ENCODE measurements at regions not wholly inside any gene's neighbourhood (a gene's known extent, or its start where the extent isn't known, plus 50 kb on each side); places are given as distances from the start of the nearest gene placed in this dataset.

DNA sequence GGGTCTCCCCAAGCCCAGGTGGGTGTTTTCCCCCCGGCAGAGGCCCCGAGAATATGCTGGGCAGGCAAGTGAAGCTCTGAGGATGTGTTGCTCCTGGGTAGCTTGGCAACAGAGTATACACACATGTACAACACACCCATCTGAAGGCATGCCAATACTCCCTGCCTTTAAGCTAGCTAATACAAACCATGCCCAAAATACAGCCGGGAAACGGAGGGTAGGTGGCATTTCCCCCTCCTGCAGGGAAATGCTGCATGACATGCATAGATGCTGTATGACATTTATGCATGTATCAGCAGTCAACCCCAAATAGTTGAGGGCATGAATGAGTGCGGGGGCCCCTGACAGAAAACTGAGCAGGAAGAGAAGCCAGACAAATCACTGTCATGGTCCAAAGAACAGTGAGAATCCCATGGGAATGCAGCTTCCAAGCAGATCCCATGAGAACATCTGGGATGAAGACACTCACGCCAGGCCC, 614.1 kb downstream of the EBF1 start:
- CTCF ChIA-PET (ENCODE audit: unreplicated experiment): no interaction called here
- BruUV-seq (replicated peaks): no TSS peak

DNA sequence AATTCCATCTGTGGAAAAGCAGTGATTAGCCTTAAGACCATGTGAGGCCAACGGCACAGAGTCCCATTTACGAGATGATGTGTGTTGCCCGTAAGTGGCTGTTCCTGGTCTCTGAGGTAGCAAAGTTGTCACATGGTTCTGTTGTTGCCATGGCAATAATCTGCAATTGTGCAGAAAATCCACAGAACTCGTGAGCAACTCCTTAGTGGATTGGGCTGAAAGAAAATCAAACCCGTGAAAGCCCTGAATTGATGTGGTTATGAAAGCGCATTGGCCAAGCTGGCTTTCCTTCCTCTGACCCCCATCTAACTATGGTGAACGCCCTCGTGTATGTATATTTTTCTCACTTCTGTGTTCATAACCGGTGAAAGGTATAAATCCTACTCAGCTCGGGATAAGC, 614.7 kb downstream of the EBF1 start:
- H2AFZ ChIP-seq (ENCODE audit: low read length): no peak overlapping the region

More for the DNA sequence above, 614.1 kb downstream of the EBF1 start:
- H3K4me3 ChIP-seq (ENCODE audit: low read depth, low read length, poor library complexity, severe bottlenecking): no peak overlapping the region
- H3K9me2 ChIP-seq (ENCODE audit: insufficient read depth, low read length): no peaks in the 10 kb centered on the region
- intact Hi-C loops (cut with micrococcal nuclease; ENCODE audit: unreplicated experiment): no loop called here
- H3K4me2 ChIP-seq (ENCODE audit: low read length): no peak overlapping the region
- H3K36me3 ChIP-seq (ENCODE audit: insufficient read depth, low read length): no peaks in the 10 kb centered on the region
- peaks cover 9% of the 10 kb centered on the region for H3K4me1 ChIP-seq (ENCODE audit: insufficient read depth, low read length, poor library complexity, severe bottlenecking)
- H3K79me2 ChIP-seq (ENCODE audit: insufficient read depth, low read depth, low read length): no peaks in the 10 kb centered on the region
- TF ChIP-seq EZH2phosphoT487 (IDR thresholded peaks at IDR 0.05; ENCODE audit: borderline replicate concordance, low read depth, low read length): no peak
- TF ChIP-seq, protein P1, sequence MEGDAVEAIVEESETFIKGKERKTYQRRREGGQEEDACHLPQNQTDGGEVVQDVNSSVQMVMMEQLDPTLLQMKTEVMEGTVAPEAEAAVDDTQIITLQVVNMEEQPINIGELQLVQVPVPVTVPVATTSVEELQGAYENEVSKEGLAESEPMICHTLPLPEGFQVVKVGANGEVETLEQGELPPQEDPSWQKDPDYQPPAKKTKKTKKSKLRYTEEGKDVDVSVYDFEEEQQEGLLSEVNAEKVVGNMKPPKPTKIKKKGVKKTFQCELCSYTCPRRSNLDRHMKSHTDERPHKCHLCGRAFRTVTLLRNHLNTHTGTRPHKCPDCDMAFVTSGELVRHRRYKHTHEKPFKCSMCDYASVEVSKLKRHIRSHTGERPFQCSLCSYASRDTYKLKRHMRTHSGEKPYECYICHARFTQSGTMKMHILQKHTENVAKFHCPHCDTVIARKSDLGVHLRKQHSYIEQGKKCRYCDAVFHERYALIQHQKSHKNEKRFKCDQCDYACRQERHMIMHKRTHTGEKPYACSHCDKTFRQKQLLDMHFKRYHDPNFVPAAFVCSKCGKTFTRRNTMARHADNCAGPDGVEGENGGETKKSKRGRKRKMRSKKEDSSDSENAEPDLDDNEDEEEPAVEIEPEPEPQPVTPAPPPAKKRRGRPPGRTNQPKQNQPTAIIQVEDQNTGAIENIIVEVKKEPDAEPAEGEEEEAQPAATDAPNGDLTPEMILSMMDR (conservative IDR thresholded peaks at IDR 0.05; ENCODE audit: low read length): no peak
- no peak for DNase-seq (ENCODE audit: low spot score)
- H3K9me3 ChIP-seq (ENCODE audit: low read length): no peaks in the 10 kb centered on the region
- H4K20me1 ChIP-seq (ENCODE audit: insufficient read depth, low read length): no peaks in the 10 kb centered on the region
- H2AFZ ChIP-seq (ENCODE audit: low read length): no peak overlapping the region
- no peak overlapping the region for H3K27ac ChIP-seq (ENCODE audit: low read depth, low read length, poor library complexity, severe bottlenecking)
- POLR2A ChIA-PET: interaction anchor here (0.7 to 1.1 kb wide), 3 partner anchors 29 to 137 kb away, joined by 3 read pairs; no protein-coding TSS in a partner anchor

DNA sequence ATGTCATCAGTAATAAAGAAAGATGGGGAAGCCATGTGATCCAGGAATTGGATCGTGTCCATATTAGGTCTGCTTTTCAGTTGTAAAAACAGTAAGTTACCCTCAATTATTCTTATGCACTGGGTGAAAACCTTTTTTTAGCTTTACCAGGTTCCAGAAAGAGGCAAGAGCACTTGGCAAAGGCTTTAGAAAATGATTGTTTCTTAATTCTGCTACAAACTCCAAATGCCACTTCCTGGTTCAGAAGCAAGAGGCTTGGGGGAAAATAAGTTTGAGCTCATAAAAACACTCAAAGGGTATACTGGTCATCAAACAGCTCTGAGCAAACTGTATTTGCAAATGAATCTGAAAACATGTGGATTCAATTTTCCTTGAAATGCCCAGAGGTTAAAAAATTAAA, 615.6 kb downstream of the EBF1 start:
- no peak overlapping the region for H3K27ac ChIP-seq (ENCODE audit: low read depth, low read length, poor library complexity, severe bottlenecking)
- H2AFZ ChIP-seq (ENCODE audit: low read length): no peak overlapping the region
- no peaks in the 10 kb centered on the region for H4K20me1 ChIP-seq (ENCODE audit: insufficient read depth, low read length)
- H3K4me2 ChIP-seq (ENCODE audit: low read length): no peak overlapping the region
- no peak overlapping the region for H3K4me3 ChIP-seq (ENCODE audit: low read depth, low read length, poor library complexity, severe bottlenecking)
- no peaks in the 10 kb centered on the region for H3K79me2 ChIP-seq (ENCODE audit: insufficient read depth, low read depth, low read length)
- DNase-seq (ENCODE audit: low spot score): no peak
- TF ChIP-seq, protein P1 (conservative IDR thresholded peaks at IDR 0.05; ENCODE audit: low read length): no peak
- TF ChIP-seq EZH2phosphoT487 (IDR thresholded peaks at IDR 0.05; ENCODE audit: borderline replicate concordance, low read depth, low read length): no peak
- ChIA-PET CTCF (ENCODE audit: unreplicated experiment) (no interaction called here), POLR2A (no interaction called here)
- no TSS peak for BruUV-seq (replicated peaks)
- no peaks in the 10 kb centered on the region for H3K9me2 ChIP-seq (ENCODE audit: insufficient read depth, low read length)
- intact Hi-C loops (cut with micrococcal nuclease; ENCODE audit: unreplicated experiment): no loop called here
- H3K36me3 ChIP-seq (ENCODE audit: insufficient read depth, low read length): no peaks in the 10 kb centered on the region
- peaks cover 10% of the 10 kb centered on the region for H3K4me1 ChIP-seq (ENCODE audit: insufficient read depth, low read length, poor library complexity, severe bottlenecking)
- no peaks in the 10 kb centered on the region for H3K9me3 ChIP-seq (ENCODE audit: low read length)

More for the DNA sequence above, 614.7 kb downstream of the EBF1 start:
- Histone ChIP-seq H3K36me3 (ENCODE audit: insufficient read depth, low read length) (no peaks in the 10 kb centered on the region), H3K27ac (ENCODE audit: low read depth, low read length, poor library complexity, severe bottlenecking) (no peak overlapping the region), H3K9me3 (ENCODE audit: low read length) (no peaks in the 10 kb centered on the region), H4K20me1 (ENCODE audit: insufficient read depth, low read length) (no peaks in the 10 kb centered on the region), H3K4me1 (ENCODE audit: insufficient read depth, low read length, poor library complexity, severe bottlenecking) (peaks cover 9% of the 10 kb centered on the region), H3K9me2 (ENCODE audit: insufficient read depth, low read length) (no peaks in the 10 kb centered on the region), H3K4me3 (ENCODE audit: low read depth, low read length, poor library complexity, severe bottlenecking) (no peak overlapping the region), H3K4me2 (ENCODE audit: low read length) (no peak overlapping the region), H3K79me2 (ENCODE audit: insufficient read depth, low read depth, low read length) (no peaks in the 10 kb centered on the region)
- ChIA-PET CTCF (ENCODE audit: unreplicated experiment) (no interaction called here), POLR2A (interaction anchor here (0.8 to 1.1 kb wide), 2 partner anchors 29 to 137 kb away, joined by 3 read pairs; no protein-coding TSS in a partner anchor)
- TF ChIP-seq, protein P1 (conservative IDR thresholded peaks at IDR 0.05; ENCODE audit: low read length): no peak
- TF ChIP-seq EZH2phosphoT487 (IDR thresholded peaks at IDR 0.05; ENCODE audit: borderline replicate concordance, low read depth, low read length): no peak
- no peak for DNase-seq (ENCODE audit: low spot score)
- BruUV-seq (replicated peaks): no TSS peak
- intact Hi-C loops (cut with micrococcal nuclease; ENCODE audit: unreplicated experiment): no loop called here
